Liver (tissue), 3 donors: ENCODE measurements at regions not wholly inside any gene's neighbourhood (a gene's known extent, or its start where the extent isn't known, plus 50 kb on each side); places are given as distances from the start of the nearest gene placed in this dataset.

ENCODE experiments used
- EGR1 ChIP-seq, 2 donors: IDR thresholded peaks; 2 replicates each; pipeline ENCODE4 v1.6.1; 2016 to 2018; ENCODE audit warnings: antibody characterized with exemption in 2 of 2, low read depth in 2 of 2
- JUND ChIP-seq, 2 donors: IDR thresholded peaks; 2 replicates each; pipeline ENCODE4 v1.6.1; 2016; ENCODE audit warnings: antibody characterized with exemption in 2 of 2
- NR2F2 ChIP-seq: IDR thresholded peaks from 2 replicates; pipeline ENCODE4 v1.6.1; 2016; ENCODE audit warnings: antibody characterized with exemption
- RAD21 ChIP-seq, 2 donors: IDR thresholded peaks; 2 replicates each; pipeline ENCODE4 v1.6.1; 2016; ENCODE audit warnings: antibody characterized with exemption in 2 of 2, mild to moderate bottlenecking in 2 of 2
- REST ChIP-seq: IDR thresholded peaks from 2 replicates; pipeline ENCODE4 v1.6.1; 2016; ENCODE audit warnings: antibody characterized with exemption, mild to moderate bottlenecking
- TAF1 ChIP-seq: conservative IDR thresholded peaks from 2 replicates; pipeline ENCODE4 v1.6.1; 2016; ENCODE audit warnings: antibody characterized with exemption, mild to moderate bottlenecking
- YY1 ChIP-seq: IDR thresholded peaks from 2 replicates; pipeline ENCODE4 v1.6.1; 2016; ENCODE audit warnings: antibody characterized with exemption, mild to moderate bottlenecking
- TF ChIP-seq, protein P1 (sequence below): fragments of 150-350 bp; IDR thresholded peaks from 2 replicates; pipeline ENCODE4 v1.5.1; 2017; ENCODE audit warnings: improper control_type of control experiment, low read depth, low read length; ENCODE audit not compliant: missing input control
- TF ChIP-seq, protein P2 (sequence below): IDR thresholded peaks from 2 replicates; pipeline ENCODE4 v1.6.1; 2016; ENCODE audit warnings: antibody characterized with exemption
- donor health status: healthy.
- donor health status: healthy.

- TF ChIP-seq REST (no peak), NR2F2 (no peak), JUND (IDR thresholded peaks at IDR 0.05) (no peak), YY1 (no peak), TAF1 (no peak), EGR1 (IDR thresholded peaks at IDR 0.05; ENCODE audit: low read depth in 2 of 2) (no peak), RAD21 (IDR thresholded peaks at IDR 0.05) (no peak)
- TF ChIP-seq, protein P1, sequence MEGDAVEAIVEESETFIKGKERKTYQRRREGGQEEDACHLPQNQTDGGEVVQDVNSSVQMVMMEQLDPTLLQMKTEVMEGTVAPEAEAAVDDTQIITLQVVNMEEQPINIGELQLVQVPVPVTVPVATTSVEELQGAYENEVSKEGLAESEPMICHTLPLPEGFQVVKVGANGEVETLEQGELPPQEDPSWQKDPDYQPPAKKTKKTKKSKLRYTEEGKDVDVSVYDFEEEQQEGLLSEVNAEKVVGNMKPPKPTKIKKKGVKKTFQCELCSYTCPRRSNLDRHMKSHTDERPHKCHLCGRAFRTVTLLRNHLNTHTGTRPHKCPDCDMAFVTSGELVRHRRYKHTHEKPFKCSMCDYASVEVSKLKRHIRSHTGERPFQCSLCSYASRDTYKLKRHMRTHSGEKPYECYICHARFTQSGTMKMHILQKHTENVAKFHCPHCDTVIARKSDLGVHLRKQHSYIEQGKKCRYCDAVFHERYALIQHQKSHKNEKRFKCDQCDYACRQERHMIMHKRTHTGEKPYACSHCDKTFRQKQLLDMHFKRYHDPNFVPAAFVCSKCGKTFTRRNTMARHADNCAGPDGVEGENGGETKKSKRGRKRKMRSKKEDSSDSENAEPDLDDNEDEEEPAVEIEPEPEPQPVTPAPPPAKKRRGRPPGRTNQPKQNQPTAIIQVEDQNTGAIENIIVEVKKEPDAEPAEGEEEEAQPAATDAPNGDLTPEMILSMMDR: no peak
- TF ChIP-seq, protein P2, sequence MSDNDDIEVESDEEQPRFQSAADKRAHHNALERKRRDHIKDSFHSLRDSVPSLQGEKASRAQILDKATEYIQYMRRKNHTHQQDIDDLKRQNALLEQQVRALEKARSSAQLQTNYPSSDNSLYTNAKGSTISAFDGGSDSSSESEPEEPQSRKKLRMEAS: no peak
These were observed 183.1 kb upstream of the S100G start for GRCh38 chrX:16466640-16467432.
